Stimulated activated CD8-positive, alpha-beta memory T cell treated with anti-CD3 and anti-CD28 coated beads, Interleukin-4, amount 100 ng/mL, for 24 hours (primary cell): ENCODE measurements at regions not wholly inside any gene's neighbourhood (a gene's known extent, or its start where the extent isn't known, plus 50 kb on each side); places are given as distances from the start of the nearest gene placed in this dataset.
"Not testable (repeated sequence)": the region's sequence is repeated elsewhere in the genome, so short reads cannot be mapped to it uniquely, and the experiment has no call there.

Source experiments
- DNase-seq: peaks from one replicate; pipeline ENCODE4 v3.0.0-alpha.2; 2020; ENCODE audit warnings: low read depth

GRCh38 chr10:45056806-45057205 lies 56.1 kb downstream of the ZNF22 start:
- DNase-seq = not testable (repeated sequence)

GRCh38 chr10:45058580-45058979 lies 57.9 kb downstream of the ZNF22 start:
- no peak for DNase-seq

- DNase-seq = no peak
These were observed 58.4 kb downstream of the ZNF22 start for GRCh38 chr10:45058992-45059561.

GRCh38 chr10:45059632-45060031 lies 58.9 kb downstream of the ZNF22 start:
- no peak for DNase-seq

GRCh38 chr10:45061982-45062381 lies 61.3 kb downstream of the ZNF22 start:
- no peak for DNase-seq

GRCh38 chr10:45063591-45064231 lies 63.0 kb downstream of the ZNF22 start:
- no peak for DNase-seq

- DNase-seq = no peak
These were observed 64.3 kb downstream of the ZNF22 start for GRCh38 chr10:45064998-45065397.

- no peak for DNase-seq
These were observed 70.5 kb downstream of the ZNF22 start for GRCh38 chr10:45071043-45071813.

GRCh38 chr10:45075216-45075615 lies 74.5 kb downstream of the ZNF22 start:
- no peak for DNase-seq

GRCh38 chr10:45075826-45076380 lies 75.2 kb downstream of the ZNF22 start:
- DNase-seq = no peak

- no peak for DNase-seq
These were observed 76.2 kb downstream of the ZNF22 start for GRCh38 chr10:45076891-45077290.

- DNase-seq = no peak
These were observed 79.6 kb downstream of the ZNF22 start for GRCh38 chr10:45080331-45080730.

- no peak for DNase-seq
These were observed 81.5 kb downstream of the ZNF22 start for GRCh38 chr10:45082176-45082575.

- DNase-seq = no peak
These were observed 91.2 kb downstream of the ZNF22 start for GRCh38 chr10:45091968-45092367.

- no peak for DNase-seq
These were observed 93.2 kb downstream of the ZNF22 start for GRCh38 chr10:45093945-45094344.

GRCh38 chr10:45095286-45095685 lies 94.6 kb downstream of the ZNF22 start:
- DNase-seq = no peak

- no peak for DNase-seq
These were observed 95.3 kb downstream of the ZNF22 start for GRCh38 chr10:45096001-45096400.

- no peak for DNase-seq
These were observed 99.7 kb downstream of the ZNF22 start for GRCh38 chr10:45100429-45100828.

- no peak for DNase-seq
These were observed 104.0 kb downstream of the ZNF22 start for GRCh38 chr10:45104674-45105073.

GRCh38 chr10:45105309-45105708 lies 104.6 kb downstream of the ZNF22 start:
- not testable (repeated sequence) for DNase-seq

GRCh38 chr10:45106236-45106856 lies 105.6 kb downstream of the ZNF22 start:
- no peak for DNase-seq

GRCh38 chr10:45111509-45111908 lies 110.8 kb downstream of the ZNF22 start:
- no peak for DNase-seq

- DNase-seq = not testable (repeated sequence)
These were observed 117.2 kb downstream of the ZNF22 start for GRCh38 chr10:45117940-45118339.
